ENCODE measurements at regions not wholly inside any gene's neighbourhood (a gene's known extent, or its start where the extent isn't known, plus 50 kb on each side); places are given as distances from the start of the nearest gene placed in this dataset.

- DNase-seq: no peak
Observed at GRCh38 chr17:72022328-72023275, 98.2 kb upstream of the SOX9 start.

- DNase-seq: no peak
Observed at GRCh38 chr17:72024457-72024856, 96.4 kb upstream of the SOX9 start.

- DNase-seq: no peak
Observed at GRCh38 chr17:72025113-72025512, 95.7 kb upstream of the SOX9 start.

GRCh38 chr17:72030067-72030899 lies 90.5 kb upstream of the SOX9 start:
- peak in 2 of 5 experiments; percentile 10 to 78 for DNase-seq

GRCh38 chr17:72031219-72031884 lies 89.5 kb upstream of the SOX9 start:
- DNase-seq: no peak

- DNase-seq: no peak
Observed at GRCh38 chr17:72033334-72033733, 87.5 kb upstream of the SOX9 start.

- DNase-seq: no peak
Observed at GRCh38 chr17:72034000-72034399, 86.8 kb upstream of the SOX9 start.

- peak in 1 of 5 experiments; percentile 12 for DNase-seq
Observed at GRCh38 chr17:72038427-72038826, 82.4 kb upstream of the SOX9 start.

- DNase-seq: no peak
Observed at GRCh38 chr17:72039490-72039889, 81.3 kb upstream of the SOX9 start.

- no peak for DNase-seq
Observed at GRCh38 chr17:72046178-72046577, 74.6 kb upstream of the SOX9 start.

GRCh38 chr17:72046643-72047612 lies 73.9 kb upstream of the SOX9 start:
- no peak for DNase-seq

- DNase-seq: no peak
Observed at GRCh38 chr17:72049914-72050313, 70.9 kb upstream of the SOX9 start.

- no peak for DNase-seq
Observed at GRCh38 chr17:72053036-72053435, 67.8 kb upstream of the SOX9 start.

GRCh38 chr17:72053449-72053848 lies 67.4 kb upstream of the SOX9 start:
- DNase-seq: no peak

GRCh38 chr17:72056155-72056554 lies 64.7 kb upstream of the SOX9 start:
- no peak for DNase-seq

- DNase-seq: no peak
Observed at GRCh38 chr17:72056727-72057290, 64.0 kb upstream of the SOX9 start.

- DNase-seq: no peak
Observed at GRCh38 chr17:72060084-72060483, 60.7 kb upstream of the SOX9 start.

GRCh38 chr17:72063262-72063661 lies 57.6 kb upstream of the SOX9 start:
- no peak for DNase-seq

- DNase-seq: no peak
Observed at GRCh38 chr17:72063756-72064450, 56.9 kb upstream of the SOX9 start.

- DNase-seq: no peak
Observed at GRCh38 chr17:72064606-72065193, 56.1 kb upstream of the SOX9 start.
